ENCODE measurements at regions not wholly inside any gene's neighbourhood (a gene's known extent, or its start where the extent isn't known, plus 50 kb on each side); places are given as distances from the start of the nearest gene placed in this dataset.

DNA sequence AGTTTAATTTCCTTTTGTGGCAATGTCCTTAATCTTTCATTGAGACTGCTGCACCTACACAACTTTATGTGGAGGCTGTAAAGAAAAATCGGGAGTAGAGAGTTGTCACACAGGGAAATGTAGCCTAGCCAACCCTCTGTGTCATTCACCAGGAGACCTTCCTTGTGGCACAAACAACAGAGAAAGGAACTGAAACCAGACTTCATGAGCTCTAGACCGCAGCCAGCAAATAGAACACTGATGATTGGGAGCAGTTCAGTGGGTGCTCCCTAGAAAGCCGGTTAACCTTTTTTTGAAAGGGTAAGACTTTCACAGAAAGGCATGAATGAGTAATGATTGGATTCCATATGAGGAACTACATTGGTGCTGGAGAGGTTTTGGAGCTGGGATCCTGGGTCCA lies 1752.4 kb upstream of the CELF4 start:
- TF ChIP-seq POLR2A (IDR thresholded peaks at IDR 0.05; ENCODE audit: low read depth, low read length) (no peak), POLR2AphosphoS5 (IDR thresholded peaks at IDR 0.05; ENCODE audit: insufficient read depth, low read depth, low read length) (no peak), EZH2 (IDR thresholded peaks at IDR 0.05; ENCODE audit: borderline replicate concordance, low read depth, low read length, severe bottlenecking) (no peak), FOS (IDR thresholded peaks at IDR 0.05; ENCODE audit: borderline replicate concordance, insufficient read depth, low read length) (no peak), MAX (IDR thresholded peaks at IDR 0.05; ENCODE audit: insufficient read depth, insufficient read length) (no peak), MYC (IDR thresholded peaks at IDR 0.05; ENCODE audit: low read depth, low read length) (no peak)
- TF ChIP-seq, protein P1, sequence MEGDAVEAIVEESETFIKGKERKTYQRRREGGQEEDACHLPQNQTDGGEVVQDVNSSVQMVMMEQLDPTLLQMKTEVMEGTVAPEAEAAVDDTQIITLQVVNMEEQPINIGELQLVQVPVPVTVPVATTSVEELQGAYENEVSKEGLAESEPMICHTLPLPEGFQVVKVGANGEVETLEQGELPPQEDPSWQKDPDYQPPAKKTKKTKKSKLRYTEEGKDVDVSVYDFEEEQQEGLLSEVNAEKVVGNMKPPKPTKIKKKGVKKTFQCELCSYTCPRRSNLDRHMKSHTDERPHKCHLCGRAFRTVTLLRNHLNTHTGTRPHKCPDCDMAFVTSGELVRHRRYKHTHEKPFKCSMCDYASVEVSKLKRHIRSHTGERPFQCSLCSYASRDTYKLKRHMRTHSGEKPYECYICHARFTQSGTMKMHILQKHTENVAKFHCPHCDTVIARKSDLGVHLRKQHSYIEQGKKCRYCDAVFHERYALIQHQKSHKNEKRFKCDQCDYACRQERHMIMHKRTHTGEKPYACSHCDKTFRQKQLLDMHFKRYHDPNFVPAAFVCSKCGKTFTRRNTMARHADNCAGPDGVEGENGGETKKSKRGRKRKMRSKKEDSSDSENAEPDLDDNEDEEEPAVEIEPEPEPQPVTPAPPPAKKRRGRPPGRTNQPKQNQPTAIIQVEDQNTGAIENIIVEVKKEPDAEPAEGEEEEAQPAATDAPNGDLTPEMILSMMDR (IDR thresholded peaks at IDR 0.05; ENCODE audit: extremely low read depth in 1 of 2, insufficient read depth in 1 of 2, low read depth in 1 of 2, low read length in 2 of 2) = no peak

All from endothelial cell of umbilical vein (primary cell).